CD4-positive, alpha-beta T cell (primary cell): ENCODE measurements at regions not wholly inside any gene's neighbourhood (a gene's known extent, or its start where the extent isn't known, plus 50 kb on each side); places are given as distances from the start of the nearest gene placed in this dataset.

Source experiments
- ATAC-seq: fragments of 200-7000 bp; cut with Tn5 transposase; one replicate; pipeline ENCODE4 v1.10.0; 2022; ENCODE audit warnings: mild to moderate bottlenecking; ENCODE audit not compliant: poor library complexity
- CTCF ChIA-PET: fragments of 350-600 bp; sonication (Branson Sonifier 250); formaldehyde crosslinking; loops from one replicate; lab custom pipeline; 2021; ENCODE audit warnings: antibody characterized with exemption, inconsistent platforms; lab: Charles Lee
- POLR2A ChIA-PET: fragments of 350-600 bp; sonication (Branson Sonifier 250); formaldehyde crosslinking; loops from one replicate; lab custom pipeline; 2021; ENCODE audit warnings: antibody characterized with exemption, inconsistent platforms; lab: Charles Lee
- DNase-seq, 14 experiments: peaks; one replicate each; pipeline ENCODE4 v3.0.0-alpha.2; 2013 to 2020; ENCODE audit warnings: mixed read lengths in 2 of 14
- H3K27ac ChIP-seq, 2 donors: one replicate each; pipeline versions ENCODE4 v1.5.1 to v1.7.0; 2013; ENCODE audit warnings: low read length in 2 of 2, low read depth in 1 of 2, mild to moderate bottlenecking in 1 of 2
- H3K27me3 ChIP-seq, 2 experiments: 1 replicate in 1 of 2; 2 replicates in 1 of 2; pipeline versions ENCODE4 v1.6.1 to v1.7.0; 2013; ENCODE audit warnings: low read length in 2 of 2, control low read depth in 1 of 2, mild to moderate bottlenecking in 1 of 2, moderate library complexity in 1 of 2; ENCODE audit not compliant: insufficient read depth in 2 of 2, control insufficient read depth in 1 of 2
- H3K36me3 ChIP-seq: one replicate; pipeline ENCODE4 v1.6.1; 2013; ENCODE audit warnings: low read length, control low read depth; ENCODE audit not compliant: insufficient read depth
- H3K4me1 ChIP-seq: one replicate; pipeline ENCODE4 v1.6.1; 2013; ENCODE audit warnings: low read length, control low read depth; ENCODE audit not compliant: insufficient read depth
- H3K4me3 ChIP-seq: one replicate; pipeline ENCODE4 v1.5.1; 2013; ENCODE audit warnings: mild to moderate bottlenecking, low read length, moderate library complexity
- H3K9me3 ChIP-seq, 2 experiments: 1 replicate in 1 of 2; 2 replicates in 1 of 2; pipeline versions ENCODE4 v1.6.1 to v1.7.0; 2013; ENCODE audit warnings: low read length in 2 of 2, mild to moderate bottlenecking in 2 of 2, control low read depth in 1 of 2, moderate library complexity in 1 of 2; ENCODE audit not compliant: control insufficient read depth in 1 of 2, insufficient read depth in 1 of 2
- H3K27ac Mint-ChIP-seq: one replicate; pipeline ENCODE4 v1.8.0; 2020; ENCODE audit warnings: mixed read lengths
- H3K27me3 Mint-ChIP-seq: one replicate; pipeline ENCODE4 v1.8.0; 2021; ENCODE audit warnings: mixed read lengths
- H3K36me3 Mint-ChIP-seq: one replicate; pipeline ENCODE4 v1.8.0; 2021; ENCODE audit warnings: low read depth, mixed read lengths
- H3K4me1 Mint-ChIP-seq: one replicate; pipeline ENCODE4 v1.8.0; 2021; ENCODE audit warnings: low read depth, mixed read lengths
- H3K4me3 Mint-ChIP-seq: one replicate; pipeline ENCODE4 v1.8.0; 2020; ENCODE audit warnings: mild to moderate bottlenecking, mixed read lengths
- H3K9me3 Mint-ChIP-seq: one replicate; pipeline ENCODE4 v1.8.0; 2020; ENCODE audit warnings: mixed read lengths
- intact Hi-C, 2 experiments: fragments of 100-400 bp; cut with DNase I in 1 of 2; cut with micrococcal nuclease in 1 of 2; formaldehyde crosslinking; loops; one replicate each; pipeline versions ENCODE4 v1.15.1 to v1.9.0; 2023 to 2025; cut with DNase I, micrococcal nuclease
- TF ChIP-seq, protein P1 (sequence below): fragments of 200-600 bp; IDR thresholded peaks from one replicate; pipeline ENCODE4 v1.8.0; 2022; ENCODE audit warnings: antibody characterized with exemption, mild to moderate bottlenecking

DNA sequence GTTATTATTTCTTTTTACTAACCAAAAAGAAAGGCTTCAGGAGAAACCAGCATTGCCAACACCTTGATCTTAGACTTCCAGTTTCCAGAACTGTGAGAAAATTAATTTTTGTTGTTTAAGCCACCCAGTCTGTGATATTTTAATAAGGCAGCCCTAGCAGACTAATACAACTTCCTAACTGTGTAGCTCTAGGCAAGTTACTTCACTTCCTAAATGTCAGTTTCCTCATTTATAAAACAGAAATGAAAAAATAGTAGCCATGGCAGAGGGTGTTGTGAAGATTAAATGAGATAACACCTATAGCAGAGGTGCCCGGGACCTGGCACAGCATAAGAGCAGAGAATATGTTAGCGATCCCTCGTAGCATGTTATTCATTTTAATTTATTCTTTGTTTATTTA lies 66.6 kb upstream of the HAND1 start:
- H3K4me1 Mint-ChIP-seq = no peaks in the 10 kb centered on the region
- ATAC-seq (no peak), DNase-seq (no peak)
- TF ChIP-seq, protein P1, sequence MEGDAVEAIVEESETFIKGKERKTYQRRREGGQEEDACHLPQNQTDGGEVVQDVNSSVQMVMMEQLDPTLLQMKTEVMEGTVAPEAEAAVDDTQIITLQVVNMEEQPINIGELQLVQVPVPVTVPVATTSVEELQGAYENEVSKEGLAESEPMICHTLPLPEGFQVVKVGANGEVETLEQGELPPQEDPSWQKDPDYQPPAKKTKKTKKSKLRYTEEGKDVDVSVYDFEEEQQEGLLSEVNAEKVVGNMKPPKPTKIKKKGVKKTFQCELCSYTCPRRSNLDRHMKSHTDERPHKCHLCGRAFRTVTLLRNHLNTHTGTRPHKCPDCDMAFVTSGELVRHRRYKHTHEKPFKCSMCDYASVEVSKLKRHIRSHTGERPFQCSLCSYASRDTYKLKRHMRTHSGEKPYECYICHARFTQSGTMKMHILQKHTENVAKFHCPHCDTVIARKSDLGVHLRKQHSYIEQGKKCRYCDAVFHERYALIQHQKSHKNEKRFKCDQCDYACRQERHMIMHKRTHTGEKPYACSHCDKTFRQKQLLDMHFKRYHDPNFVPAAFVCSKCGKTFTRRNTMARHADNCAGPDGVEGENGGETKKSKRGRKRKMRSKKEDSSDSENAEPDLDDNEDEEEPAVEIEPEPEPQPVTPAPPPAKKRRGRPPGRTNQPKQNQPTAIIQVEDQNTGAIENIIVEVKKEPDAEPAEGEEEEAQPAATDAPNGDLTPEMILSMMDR = no peak
- H3K27ac ChIP-seq = no peak overlapping the region
- intact Hi-C loops = no loop called here
- no peaks in the 10 kb centered on the region for H3K36me3 ChIP-seq
- POLR2A ChIA-PET = no interaction called here
- H3K36me3 Mint-ChIP-seq = no peaks in the 10 kb centered on the region
- H3K27me3 Mint-ChIP-seq = peaks cover 18% of the 10 kb centered on the region
- no peak overlapping the region for H3K4me3 Mint-ChIP-seq
- no peaks in the 10 kb centered on the region for H3K4me1 ChIP-seq
- H3K9me3 Mint-ChIP-seq = no peaks in the 10 kb centered on the region
- H3K4me3 ChIP-seq = no peak overlapping the region
- H3K27me3 ChIP-seq = peaks cover 2 to 6% of the 10 kb centered on the region in 2 experiments
- no peak overlapping the region for H3K27ac Mint-ChIP-seq
- H3K9me3 ChIP-seq = no peaks in the 10 kb centered on the region
- CTCF ChIA-PET = no interaction called here

DNA sequence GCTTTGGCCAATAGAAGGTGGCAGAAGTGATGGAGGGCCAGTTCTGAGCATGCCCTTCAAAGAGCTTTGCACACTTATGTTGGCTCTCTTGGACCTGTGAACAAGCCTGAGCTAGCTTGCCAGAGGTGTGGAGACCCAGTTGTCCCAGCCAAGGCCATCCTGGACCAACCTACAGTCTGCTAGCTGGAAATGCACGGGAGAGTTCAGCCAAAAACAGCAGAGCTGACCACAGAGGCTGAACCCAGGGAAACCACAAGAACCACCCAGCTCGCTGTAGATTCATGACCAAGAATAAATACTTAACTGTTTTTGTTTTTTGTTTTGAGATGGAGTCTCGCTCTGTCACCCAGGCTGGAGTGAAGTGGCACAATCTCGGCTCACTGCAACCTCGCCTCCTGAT lies 65.4 kb upstream of the HAND1 start:
- Mint-ChIP-seq H3K4me1 (no peaks in the 10 kb centered on the region), H3K27me3 (peaks cover 15% of the 10 kb centered on the region), H3K4me3 (no peak overlapping the region), H3K27ac (no peak overlapping the region), H3K9me3 (no peaks in the 10 kb centered on the region), H3K36me3 (no peaks in the 10 kb centered on the region)
- DNase-seq (no peak), ATAC-seq (no peak)
- Histone ChIP-seq H3K27ac (no peak overlapping the region), H3K4me1 (no peaks in the 10 kb centered on the region), H3K36me3 (no peaks in the 10 kb centered on the region), H3K27me3 (peaks cover 0 to 6% of the 10 kb centered on the region in 2 experiments), H3K4me3 (no peak overlapping the region), H3K9me3 (no peaks in the 10 kb centered on the region)
- ChIA-PET POLR2A (no interaction called here), CTCF (no interaction called here)
- intact Hi-C loops = no loop called here
- TF ChIP-seq, protein P1 = no peak

DNA sequence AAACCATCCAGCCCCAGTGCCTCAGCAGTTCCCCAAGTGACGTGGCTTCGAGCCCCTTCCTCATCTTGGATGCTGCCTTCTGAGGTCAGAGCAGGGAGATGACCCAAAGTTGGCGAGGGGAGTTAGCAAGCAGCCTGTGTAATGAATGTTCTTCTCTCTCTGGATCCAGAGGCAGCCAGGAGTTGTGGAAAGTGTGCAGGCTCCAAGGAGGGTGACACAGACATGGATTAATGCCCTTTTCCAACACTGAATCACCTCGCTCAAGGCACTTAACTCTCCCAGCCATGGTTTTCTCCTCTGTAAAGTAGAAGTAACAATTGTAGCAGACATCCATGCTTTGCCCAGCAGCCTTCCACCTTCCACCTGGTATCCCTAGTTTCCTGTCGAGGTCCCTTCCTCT lies 64.6 kb upstream of the HAND1 start:
- intact Hi-C loops = no loop called here
- Histone ChIP-seq H3K27me3 (peaks cover 0 to 6% of the 10 kb centered on the region in 2 experiments), H3K27ac (no peak overlapping the region), H3K9me3 (no peaks in the 10 kb centered on the region), H3K36me3 (no peaks in the 10 kb centered on the region), H3K4me3 (no peak overlapping the region), H3K4me1 (no peaks in the 10 kb centered on the region)
- TF ChIP-seq, protein P1 = no peak
- no peak for DNase-seq
- no peaks in the 10 kb centered on the region for H3K36me3 Mint-ChIP-seq
- H3K27ac Mint-ChIP-seq = no peak overlapping the region
- no peaks in the 10 kb centered on the region for H3K4me1 Mint-ChIP-seq
- ChIA-PET POLR2A (no interaction called here), CTCF (no interaction called here)
- no peaks in the 10 kb centered on the region for H3K9me3 Mint-ChIP-seq
- no peak overlapping the region for H3K4me3 Mint-ChIP-seq
- peaks cover 15% of the 10 kb centered on the region for H3K27me3 Mint-ChIP-seq
- no peak for ATAC-seq
